ENCODE measurements at regions not wholly inside any gene's neighbourhood (a gene's known extent, or its start where the extent isn't known, plus 50 kb on each side); places are given as distances from the start of the nearest gene placed in this dataset.
A peak's percentile ranks its signal among the peaks of the same experiment; 100 is the strongest.
"Not testable (repeated sequence)": the region's sequence is repeated elsewhere in the genome, so short reads cannot be mapped to it uniquely, and the experiment has no call there.

DNA sequence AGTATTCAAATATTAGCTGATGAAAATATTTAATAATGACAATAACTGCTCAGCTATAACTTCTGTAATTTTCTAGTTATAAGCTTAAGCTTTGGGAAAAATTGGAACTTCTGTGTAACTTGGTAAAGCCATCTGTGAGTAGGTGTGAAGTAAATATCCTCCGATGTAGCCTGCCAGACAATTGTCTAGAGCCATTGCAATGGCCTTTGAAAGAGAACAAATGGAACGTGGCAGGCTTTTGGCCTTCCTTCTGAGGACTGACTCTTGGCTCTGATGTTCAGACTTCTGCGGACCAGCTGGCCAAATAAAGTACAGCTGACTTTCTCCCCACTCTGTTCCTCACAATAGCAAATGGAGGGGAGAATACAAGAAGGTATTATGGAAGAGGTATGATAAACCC, 203.4 kb upstream of the NMUR2 start:
- DNase-seq: no peak

DNA sequence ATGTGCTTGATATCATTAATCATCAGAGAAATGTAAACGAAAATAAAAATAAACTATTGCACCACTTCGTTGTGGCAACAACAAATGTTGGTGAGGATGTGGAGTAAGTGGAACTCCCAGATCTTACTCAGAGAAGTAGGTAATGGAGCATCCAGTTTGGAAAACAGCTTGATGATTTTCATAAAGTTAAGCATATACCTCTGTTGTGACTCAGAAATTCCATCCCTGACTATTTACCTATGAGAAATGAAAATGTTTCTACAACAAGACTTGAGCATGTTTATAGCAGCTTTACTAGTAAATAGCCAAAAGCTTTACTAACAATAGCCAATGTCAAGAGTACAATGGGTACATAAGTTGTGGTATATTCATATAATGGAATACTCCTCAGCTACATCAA, 214.7 kb upstream of the NMUR2 start:
- DNase-seq: no peak

DNA sequence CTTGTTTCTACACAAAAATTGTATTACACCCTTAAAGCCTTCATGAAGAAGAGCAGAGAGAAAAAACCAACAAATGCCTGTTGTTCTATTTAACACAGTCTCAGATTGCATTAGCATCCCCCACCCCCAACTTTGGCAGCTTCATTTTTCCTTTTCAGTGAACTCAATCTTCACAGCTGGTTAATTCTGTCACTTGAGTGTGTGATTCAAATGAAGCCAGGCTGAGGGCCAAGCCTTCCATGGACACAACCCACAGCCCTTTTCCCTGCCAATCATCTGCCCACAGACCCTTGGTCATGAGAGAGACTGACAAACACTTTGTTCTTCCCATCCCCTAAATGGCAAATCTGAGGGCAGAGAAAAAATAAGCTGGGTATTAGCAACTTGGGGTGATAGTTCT, 217.5 kb upstream of the NMUR2 start:
- DNase-seq: no peak

DNA sequence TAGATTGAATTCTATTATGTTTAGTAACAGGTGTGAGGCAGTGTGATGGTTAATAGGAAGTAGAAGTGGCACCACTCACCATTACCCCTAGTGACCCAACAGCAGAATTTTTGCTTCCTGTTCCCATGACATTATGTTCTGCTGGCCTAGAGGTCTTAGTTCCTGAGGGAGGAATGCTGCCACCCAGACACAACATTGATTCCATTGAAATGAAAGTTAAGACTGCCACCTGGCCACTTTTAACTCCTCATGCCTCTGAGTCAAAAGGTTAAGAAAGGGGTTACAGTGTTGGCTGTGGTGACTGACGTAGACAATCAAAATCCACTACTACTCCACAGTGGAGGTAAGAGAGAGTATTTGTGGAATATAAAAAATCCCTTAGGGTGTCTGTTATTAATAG, 218.9 kb upstream of the NMUR2 start:
- no peak for DNase-seq

DNA sequence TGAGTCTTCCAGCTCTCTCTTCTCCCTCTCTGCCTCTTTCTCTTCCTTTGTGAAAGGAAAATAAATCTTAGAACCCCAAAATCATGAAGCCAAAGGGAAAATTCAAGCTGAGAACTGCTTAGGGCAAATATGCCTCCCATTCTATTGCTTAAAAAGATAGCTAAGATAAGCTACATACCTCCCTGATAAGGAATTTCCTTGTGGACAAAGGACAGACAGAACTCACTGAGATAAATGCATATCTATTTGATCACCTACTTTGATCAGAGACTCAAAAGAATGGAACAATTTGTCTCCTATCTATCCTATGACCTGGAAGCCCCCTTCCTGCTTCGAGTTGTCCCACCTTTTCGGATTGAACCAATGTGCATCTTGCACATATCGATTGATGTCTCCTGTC, 220.6 kb upstream of the NMUR2 start:
- no peak for DNase-seq

- DNase-seq: no peak
Measured at GRCh38 chr5:152631221-152631620, 226.1 kb upstream of the NMUR2 start.

- no peak for DNase-seq
Measured at GRCh38 chr5:152632360-152632759, 227.3 kb upstream of the NMUR2 start.

DNA sequence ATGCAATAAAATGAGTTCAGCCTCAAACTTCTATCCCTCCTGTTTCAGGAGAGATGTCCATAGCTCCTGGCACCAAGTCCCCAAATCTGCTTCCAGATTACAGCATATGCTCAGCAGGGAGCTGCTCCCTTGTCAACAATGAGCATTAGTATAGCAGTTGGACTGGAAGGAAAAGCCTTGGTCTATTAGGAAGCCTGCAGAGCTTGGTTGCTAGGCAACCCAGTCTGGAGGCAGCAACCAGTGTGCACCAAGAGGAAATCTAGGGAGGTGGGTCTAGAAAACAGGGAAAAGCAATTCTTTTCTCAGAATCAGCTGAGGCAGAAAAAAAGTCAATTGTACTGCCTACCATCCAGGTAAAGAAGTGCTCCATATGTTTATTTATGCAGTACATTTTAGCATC, 229.5 kb upstream of the NMUR2 start:
- DNase-seq: peak in 1 of 2 donors; percentile 37

GRCh38 chr5:152638996-152639552, 234.0 kb upstream of the NMUR2 start:
- no peak for DNase-seq

DNA sequence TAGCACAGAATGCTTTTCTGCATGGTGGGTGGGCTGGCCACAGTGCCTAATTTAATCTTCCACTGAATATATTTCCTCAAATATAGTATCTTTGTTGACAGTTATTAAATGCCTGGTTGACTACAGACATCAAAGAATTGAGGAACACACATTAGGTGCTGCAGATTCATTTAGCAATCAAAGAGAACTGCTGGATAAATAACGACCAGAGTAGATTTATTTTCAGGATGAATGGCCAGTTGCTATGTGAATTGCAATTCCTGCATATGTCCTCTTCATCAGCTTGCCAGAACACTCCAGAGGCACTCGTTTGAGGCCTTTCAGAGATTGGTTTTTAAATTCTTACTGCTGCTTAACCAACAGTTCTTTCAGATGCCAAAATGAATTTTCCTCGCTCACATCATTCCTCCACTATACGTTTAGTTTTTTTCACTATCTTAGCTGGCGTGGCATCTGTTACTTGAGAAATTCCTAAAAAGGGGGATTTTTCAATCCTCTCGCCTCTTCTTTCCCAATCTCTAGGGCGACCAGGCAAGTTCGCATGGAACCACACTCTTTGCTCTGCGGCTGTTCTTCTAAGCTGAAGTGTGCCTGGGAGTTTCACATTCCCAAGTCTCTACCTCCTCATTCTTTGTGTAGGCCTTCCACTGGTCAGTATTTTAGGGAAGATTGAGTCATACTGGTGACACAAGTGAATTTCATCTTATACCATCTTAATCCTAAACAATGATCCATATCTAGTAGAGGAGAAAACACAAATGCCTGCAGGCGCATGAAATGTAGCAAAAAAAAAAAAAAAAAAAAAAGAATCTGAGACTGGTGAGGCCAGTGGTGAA, 237.1 kb upstream of the NMUR2 start:
- no peak for DNase-seq

DNA sequence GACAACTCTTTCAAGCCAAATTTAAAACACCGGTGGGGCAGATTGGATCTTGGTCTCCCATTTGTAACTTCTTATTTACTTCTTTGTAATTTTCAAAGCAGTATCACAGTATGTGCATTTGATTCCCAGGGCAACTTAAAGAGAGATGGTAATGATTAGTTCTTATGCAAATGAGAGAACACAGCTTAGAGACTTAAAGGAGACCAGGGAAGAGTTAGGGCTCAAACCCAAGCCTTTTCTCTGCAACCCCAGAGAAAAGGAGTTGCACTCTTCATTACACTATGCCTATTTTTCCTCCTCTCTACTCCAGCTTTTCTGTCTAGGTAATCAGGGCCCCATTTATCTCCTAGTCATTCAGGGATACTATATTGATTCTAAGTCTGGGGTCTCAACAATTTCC, 237.8 kb upstream of the NMUR2 start:
- no peak for DNase-seq

DNA sequence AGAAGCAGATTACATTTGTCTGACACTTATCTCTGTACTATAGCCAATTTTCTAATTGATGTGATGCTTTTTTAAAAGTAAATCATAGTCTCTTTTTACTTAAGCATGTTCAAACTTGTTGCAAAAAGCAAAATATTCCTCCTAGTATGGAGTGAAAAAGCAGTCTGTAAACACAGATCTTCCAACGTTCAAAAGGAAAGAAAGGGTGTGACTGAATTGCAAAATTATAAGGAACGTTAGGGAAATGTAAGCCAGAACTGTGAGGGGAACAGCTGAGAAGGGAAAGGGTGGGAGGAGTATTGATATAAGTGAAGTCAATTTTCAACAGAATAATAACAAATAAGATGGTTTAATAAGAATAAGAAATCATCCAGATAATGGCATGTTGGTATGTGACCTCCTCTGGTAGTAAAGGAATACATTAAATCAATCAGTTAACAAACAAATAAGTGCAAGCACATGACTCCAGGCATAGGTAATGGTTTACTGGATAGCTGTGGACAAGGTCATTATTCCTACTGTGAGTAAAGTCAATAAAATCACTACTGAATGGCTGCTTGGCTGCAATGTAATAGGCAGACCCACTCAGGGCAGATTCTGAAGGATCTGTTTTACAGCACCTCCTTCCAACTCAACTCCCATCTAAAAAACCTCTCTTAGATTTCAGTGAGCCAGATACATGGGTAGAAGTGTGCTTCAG, 239.1 kb upstream of the NMUR2 start:
- no peak for DNase-seq

DNA sequence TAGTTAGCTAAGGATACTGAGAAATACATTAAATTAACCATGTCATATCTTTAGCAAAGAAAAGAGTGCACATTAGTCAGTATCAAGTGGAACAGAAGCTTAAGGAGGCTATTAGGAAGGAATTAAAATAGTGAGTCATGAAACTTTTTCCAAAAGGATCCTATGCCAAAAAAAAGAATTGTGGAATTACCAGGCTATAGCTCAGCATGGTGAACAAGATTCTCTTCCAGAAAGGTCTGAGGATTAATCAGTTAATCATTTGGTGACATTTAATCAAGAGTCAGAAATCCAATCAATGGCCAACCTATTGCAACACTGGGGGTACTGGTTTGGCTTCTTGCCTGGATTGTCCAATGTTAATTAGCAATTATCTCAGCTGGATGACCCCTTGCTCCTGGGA, 244.5 kb upstream of the NMUR2 start:
- DNase-seq: no peak

GRCh38 chr5:152650413-152650812, 245.3 kb upstream of the NMUR2 start:
- no peak for DNase-seq

- not testable (repeated sequence) for DNase-seq
Measured at GRCh38 chr5:152659470-152659869, 254.4 kb upstream of the NMUR2 start.

DNA sequence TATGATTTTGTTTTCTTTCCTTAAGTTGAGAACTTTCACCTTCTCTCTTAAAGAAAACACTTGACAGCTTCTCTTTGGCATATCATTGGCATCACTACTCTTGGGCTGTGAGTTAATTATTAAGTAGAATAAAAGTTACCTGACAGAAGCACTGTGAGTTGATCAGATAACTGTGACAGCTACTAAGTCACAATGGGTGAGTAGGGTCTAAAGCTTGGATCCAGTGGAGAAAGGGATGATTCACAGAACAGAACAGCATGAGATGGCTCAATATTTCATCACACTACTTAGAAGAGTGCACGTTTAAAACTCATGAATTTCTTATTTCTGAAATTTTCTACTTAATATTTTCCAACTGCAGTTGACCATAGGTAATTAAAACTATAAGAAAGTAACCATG, 268.5 kb upstream of the NMUR2 start:
- no peak for DNase-seq

- no peak for DNase-seq
Measured at GRCh38 chr5:152674403-152674802, 269.3 kb upstream of the NMUR2 start.

DNA sequence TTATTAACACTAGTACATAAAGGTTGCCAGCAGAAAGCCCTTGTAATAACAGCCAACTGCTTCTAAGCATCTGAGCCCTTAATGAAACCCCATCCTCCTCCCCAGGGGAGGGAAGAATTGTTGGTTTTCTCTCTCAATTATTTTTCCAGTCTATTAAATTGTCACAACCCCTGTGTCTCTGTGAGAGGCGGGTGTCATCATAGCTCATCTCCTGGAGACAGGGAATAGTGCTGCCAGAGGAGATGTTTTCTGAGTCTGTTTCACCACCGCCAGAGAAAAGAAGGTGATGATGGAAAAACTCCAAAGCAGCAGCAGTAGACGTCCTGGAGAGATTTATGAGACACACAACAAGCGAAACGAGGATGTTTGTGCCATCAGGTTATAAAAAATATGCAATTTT, 271.1 kb upstream of the NMUR2 start:
- DNase-seq: no peak

- DNase-seq: no peak
Measured at GRCh38 chr5:152683205-152683604, 278.1 kb upstream of the NMUR2 start.

DNA sequence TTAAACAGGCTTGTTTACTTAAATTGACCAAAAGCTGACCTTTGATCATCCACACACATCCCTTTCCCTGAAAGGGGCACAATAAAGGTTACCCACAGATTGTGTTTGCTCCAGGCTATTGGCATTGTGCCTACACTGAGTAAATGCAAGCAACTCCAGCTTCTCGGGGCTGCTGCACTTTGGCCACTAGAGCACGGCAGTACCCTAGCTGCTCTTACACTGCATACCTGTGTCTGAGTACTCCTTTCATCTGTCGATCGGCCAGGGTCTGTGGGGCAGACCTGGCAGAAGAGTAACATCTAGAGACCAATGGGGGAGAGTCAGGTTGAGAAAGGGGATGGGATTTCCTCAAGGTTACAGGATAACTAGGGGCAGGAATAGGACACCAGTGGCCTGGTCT, 281.9 kb upstream of the NMUR2 start:
- DNase-seq: no peak

- DNase-seq: peak in 1 of 2 donors; percentile 17
Measured at GRCh38 chr5:152688561-152689249, 283.6 kb upstream of the NMUR2 start.

DNA sequence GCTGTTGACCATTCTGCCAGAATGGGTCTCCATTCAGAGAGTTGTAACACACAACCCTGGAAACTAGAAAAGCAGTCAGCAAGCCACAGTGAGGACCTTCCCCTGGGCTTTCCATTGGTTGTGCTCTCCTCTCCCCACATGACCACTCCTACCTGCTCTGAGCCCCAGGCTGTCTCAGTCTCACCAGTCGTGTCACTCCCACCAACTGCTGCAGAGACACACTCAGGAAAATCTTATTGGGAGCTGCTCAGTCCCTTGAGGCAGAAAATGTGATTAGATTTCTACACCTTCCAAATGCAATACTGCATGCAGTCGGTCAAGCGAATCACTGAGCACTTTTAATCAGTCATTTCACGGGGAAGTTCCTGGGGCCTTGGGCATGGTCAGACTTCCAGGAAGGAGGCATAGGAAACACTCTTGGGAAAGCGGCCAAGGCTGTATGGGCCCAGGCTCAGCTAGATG, 284.2 kb upstream of the NMUR2 start:
- no peak for DNase-seq

DNA sequence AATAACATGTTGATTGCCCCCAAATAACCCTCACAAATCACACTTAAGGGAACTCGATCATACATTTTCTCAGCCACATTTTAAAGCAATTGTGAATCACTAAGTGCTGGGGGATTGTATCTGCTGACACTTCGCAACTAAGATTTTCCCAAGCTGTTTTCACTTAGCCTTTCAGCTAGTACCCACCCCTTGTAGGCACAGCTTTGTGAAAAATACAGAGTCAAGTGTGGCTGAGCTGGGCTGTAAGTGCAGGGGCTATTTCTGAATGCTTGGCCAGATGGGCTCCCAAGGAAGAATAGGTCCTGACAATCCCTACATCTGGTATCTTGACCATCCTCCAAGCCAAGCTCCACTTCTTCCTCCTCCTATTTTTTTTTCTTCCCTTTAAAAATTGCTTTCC, 289.2 kb upstream of the NMUR2 start:
- no peak for DNase-seq

All from hippocampal formation (tissue), 2 donors.